Hematopoietic multipotent progenitor cell treated with erythropoietin and hydrocortisone succinate and interleukin-3 and kit ligand, for 4 days (in vitro differentiated cells): ENCODE measurements at regions not wholly inside any gene's neighbourhood (a gene's known extent, or its start where the extent isn't known, plus 50 kb on each side); places are given as distances from the start of the nearest gene placed in this dataset.
"Not testable (repeated sequence)": the region's sequence is repeated elsewhere in the genome, so short reads cannot be mapped to it uniquely, and the experiment has no call there.

Experiments
- DNase-seq: peaks from one replicate; pipeline ENCODE4 v3.0.0-alpha.2; 2015

GRCh38 chr2:22035361-22035830 lies 911.6 kb downstream of the TDRD15 start:
- no peak for DNase-seq

DNA sequence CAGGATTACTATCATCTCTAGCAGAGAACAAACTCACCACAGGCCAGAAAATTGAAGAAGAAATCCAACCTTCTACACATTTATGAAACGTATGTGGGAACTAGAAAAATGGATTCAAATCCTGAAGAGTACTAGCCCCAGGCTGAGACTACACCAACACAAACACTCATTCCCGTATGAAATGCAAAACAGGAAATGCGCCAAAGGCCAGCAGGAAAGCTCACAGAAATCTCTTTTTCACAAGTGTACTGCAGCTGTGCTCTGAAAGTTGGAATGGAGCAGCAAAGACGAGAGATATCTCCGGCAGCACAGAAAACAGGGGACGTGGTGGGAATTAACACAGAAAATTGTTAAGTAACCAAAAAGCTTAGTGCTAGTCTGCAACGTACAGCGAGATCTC lies 913.5 kb downstream of the TDRD15 start:
- no peak for DNase-seq

DNA sequence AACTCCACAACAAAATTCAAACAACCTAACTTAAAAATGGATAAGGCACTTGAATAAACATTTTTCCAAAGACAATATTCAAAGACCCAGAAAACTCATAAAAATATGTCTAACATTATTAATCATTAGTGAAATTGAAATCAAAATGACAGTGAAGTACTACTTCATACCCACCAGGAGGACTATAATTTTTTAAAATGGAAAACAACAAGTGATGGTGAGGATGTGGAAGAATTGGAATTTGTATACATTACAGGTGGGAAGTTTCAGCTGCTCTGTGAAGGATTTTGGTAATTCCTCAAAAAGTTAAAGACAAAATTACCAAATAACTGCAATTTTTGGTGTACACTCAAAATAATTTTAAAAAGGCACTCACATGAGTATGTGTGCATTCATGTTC lies 920.0 kb downstream of the TDRD15 start:
- no peak for DNase-seq

DNA sequence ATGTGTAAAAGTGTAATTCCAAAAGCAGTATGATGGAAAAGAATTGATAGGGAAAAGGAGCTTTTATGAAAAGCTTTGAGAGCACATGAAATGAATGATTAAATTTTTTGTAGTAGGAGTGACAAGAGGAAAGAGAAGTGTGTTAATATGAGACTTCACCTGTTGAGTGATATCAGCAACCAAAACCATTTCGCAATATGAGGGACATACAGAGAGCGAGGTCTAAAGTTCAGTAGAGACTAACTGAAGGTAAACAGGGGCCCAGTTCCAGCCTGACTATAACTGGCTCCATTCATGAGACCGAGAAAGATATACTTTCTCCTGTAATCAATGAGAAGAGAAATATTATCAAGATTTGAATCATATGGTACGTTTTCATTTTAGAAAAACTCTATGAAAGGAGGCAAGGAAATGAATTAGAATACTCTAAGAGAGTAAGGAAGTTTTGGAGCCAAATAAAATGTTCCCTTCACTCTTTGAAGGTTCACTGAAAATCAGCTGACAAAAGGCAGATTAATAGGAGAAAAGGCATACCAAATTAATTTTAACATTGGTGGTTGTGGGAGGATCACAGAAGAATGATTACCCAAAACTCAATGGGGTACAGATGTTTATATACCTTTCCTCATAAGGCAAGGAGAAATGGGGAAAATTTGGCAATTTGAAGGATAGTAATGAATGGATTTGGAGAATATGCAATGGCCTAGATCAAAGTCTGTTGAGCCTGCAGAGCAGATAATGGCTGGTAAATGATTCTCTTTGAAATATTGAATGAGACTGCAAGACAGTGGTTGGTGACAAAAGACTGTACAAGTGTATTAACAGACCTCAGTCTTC lies 932.2 kb downstream of the TDRD15 start:
- DNase-seq, result no peak

- DNase-seq, result no peak
Measured at GRCh38 chr2:22056621-22057132, 932.9 kb downstream of the TDRD15 start.

- no peak for DNase-seq
Measured at GRCh38 chr2:22062679-22063078, 938.9 kb downstream of the TDRD15 start.

- no peak for DNase-seq
Measured at GRCh38 chr2:22076454-22076853, 952.7 kb downstream of the TDRD15 start.

DNA sequence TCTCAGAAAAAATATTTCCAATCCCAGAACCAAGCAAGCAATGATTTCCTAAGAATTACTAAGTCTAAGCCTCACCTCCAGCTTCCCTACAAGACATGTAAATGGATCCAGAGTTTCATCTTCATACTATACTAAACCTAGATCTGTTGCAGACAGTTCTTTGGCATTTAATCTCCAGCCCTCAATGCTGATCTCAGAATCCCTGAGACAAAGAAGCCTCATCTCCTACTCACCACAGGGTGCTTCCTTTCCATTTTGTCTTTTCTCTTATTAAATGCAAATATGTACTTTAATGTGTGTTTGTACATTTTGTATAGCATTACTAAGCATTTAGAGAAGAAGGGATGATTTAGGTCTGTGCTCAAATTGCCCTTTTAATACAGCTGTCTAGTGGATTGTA lies 954.9 kb downstream of the TDRD15 start:
- no peak for DNase-seq

DNA sequence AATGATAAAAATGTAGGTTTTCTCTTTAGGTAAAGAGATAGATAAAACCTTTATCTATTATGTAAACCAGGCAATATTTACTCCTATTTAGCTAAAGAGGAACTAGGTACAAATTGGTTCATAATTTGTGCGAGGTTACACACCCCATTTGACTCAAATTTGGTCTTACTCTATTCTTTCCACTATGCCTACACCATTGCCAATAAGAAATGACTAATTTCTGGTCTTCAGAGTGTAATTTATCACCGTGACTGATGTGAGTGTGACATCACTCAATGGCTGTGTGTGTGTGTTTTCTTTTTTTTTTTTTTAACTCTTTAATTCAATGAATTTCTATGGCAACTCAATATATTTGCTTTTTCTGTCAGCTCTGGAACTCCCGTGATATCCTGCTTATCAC lies 955.8 kb downstream of the TDRD15 start:
- no peak for DNase-seq

DNA sequence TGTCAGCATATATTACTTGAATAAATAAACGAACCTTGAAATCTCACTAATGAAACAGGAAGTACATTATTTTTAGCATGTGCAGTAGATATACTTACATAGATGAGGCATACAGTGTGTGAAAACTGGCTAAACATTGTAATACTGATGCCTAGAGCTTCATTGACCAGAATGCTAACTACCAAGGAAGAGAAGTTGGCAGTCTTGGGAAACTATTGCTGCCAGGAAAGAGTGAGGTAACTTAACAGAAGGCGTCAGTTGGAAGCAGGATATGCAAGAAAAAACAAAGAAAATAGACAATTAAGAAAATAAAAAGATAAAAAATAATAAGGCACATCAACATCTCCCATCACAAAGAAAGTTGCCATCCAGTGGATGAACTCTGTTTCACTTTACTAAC lies 963.0 kb downstream of the TDRD15 start:
- no peak for DNase-seq

DNA sequence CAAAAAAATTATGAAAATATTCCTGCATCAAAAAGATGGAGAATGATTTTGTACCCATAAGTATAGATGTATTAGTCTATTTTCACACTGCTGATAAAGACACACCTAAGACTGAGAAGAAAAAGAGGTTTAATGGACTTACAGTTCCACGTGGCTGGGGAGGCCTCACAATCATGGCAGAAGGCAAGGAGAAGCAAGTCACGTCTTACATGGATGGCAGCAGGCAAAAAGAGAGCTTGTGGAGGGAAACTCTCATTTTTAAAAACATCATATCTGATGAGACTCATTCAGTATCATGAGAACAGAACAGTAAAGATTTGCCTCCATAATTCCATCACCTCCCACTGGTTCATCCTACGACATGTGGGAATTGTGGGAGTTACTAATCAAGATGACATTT lies 979.8 kb downstream of the TDRD15 start:
- not testable (repeated sequence) for DNase-seq

GRCh38 chr2:22110244-22110651 lies 986.5 kb downstream of the TDRD15 start:
- no peak for DNase-seq

- peak; percentile 0 for DNase-seq
Measured at GRCh38 chr2:22124003-22124402, 1000.2 kb downstream of the TDRD15 start.

DNA sequence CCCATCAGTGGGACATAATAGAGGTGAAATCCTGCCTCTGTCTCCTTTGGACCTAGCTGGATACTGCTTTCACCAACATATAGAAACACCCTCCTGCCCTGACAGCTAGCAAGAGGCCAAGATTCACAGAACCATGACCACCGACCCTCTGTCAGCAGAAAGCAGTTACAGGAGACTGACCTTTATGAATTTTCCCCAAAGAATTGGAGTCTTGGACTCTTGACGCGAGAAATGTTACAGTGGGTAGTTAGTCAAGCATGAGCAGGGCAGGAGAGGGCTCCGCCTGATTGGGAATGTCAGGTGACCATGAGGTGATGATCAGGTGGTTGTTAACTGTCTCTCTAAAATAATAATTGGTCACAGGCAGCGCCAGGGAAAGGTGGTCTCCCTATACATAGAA lies 1002.3 kb downstream of the TDRD15 start:
- no peak for DNase-seq

DNA sequence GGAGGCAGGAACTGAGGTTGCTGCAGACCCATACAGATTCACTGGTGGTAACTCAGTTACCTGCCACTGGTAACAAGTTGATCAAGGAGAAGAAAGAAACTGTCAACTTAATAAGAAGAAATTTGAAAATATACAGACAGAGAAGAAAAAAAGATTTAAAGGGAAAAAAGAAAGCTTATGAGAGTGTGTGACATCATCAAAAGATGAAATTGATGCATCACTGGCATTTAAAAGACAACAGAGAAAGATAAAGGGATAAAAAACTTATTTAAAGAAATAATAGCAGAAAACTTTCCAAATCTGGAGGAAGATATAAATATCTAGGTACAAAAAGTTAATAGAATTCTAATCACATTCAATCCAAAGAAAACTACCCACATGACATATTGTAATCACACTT lies 1003.2 kb downstream of the TDRD15 start:
- no peak for DNase-seq

GRCh38 chr2:22134421-22134820 lies 1010.7 kb downstream of the TDRD15 start:
- no peak for DNase-seq

DNA sequence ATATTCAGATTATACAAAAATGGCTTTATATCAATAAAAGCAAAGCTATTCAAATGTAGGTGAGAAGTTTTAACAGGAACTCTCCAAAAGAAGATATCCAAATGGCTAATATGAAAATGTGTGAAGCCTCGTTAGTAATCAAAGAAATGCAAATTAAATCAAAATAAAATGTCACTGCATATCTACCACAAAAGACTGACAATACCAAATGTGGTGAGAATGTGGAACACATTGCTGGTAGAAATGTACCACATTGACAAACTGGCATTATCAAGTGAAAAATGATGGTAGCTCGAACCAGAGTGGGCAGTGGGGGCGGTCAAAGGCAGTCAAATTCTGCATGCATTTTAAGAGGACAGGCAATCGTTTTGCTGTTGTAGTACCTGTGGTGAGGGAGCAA lies 1012.7 kb downstream of the TDRD15 start:
- no peak for DNase-seq

DNA sequence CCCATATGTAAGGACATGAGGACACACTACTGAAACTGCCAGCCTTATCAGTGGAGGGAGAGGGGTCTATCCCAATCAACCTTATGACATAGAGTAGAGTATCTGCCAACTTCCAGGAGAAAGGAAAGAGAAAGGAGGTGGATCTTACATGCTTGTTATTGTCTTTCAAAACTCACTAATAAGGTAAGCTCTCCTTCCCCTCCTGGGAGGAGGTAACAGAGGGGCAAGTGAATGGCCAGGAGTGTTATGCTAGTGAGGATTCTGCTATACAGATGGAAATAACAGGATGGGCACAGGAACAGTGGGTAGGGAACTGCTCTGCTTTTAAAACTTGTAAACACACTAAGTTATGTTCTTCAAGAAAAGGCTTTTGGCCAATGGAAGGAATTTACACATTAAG lies 1020.1 kb downstream of the TDRD15 start:
- no peak for DNase-seq

- no peak for DNase-seq
Measured at GRCh38 chr2:22153931-22154613, 1030.3 kb downstream of the TDRD15 start.

DNA sequence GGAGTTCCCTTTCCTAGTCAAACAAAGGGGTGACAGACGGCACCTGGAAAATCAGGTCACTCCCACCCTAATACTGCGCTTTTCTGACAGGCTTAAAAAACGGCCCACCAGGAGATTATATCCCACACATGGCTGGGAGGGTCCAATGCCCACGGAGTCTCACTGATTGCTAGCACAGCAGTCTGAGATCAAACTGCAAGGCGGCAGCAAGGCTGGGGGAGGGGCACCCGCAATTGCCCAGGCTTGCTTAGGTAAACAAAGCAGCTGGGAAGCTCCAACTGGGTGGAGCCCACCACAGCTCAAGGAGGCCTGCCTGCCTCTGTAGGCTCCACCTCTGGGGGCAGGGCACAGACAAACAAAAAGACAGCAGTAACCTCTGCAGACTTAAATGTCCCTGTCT lies 1032.9 kb downstream of the TDRD15 start:
- not testable (repeated sequence) for DNase-seq

- DNase-seq, result no peak
Measured at GRCh38 chr2:22167256-22167655, 1043.5 kb downstream of the TDRD15 start.

GRCh38 chr2:22175003-22175402 lies 1051.2 kb downstream of the TDRD15 start:
- no peak for DNase-seq

GRCh38 chr2:22185251-22185650 lies 1061.5 kb downstream of the TDRD15 start:
- no peak for DNase-seq

GRCh38 chr2:22186261-22186828 lies 1062.6 kb downstream of the TDRD15 start:
- DNase-seq, result not testable (repeated sequence)
